GM10266 (cell line): ENCODE measurements at regions not wholly inside any gene's neighbourhood (a gene's known extent, or its start where the extent isn't known, plus 50 kb on each side); places are given as distances from the start of the nearest gene placed in this dataset.
A peak's percentile ranks its signal among the peaks of the same experiment; 100 is the strongest.
"Not testable (repeated sequence)": the region's sequence is repeated elsewhere in the genome, so short reads cannot be mapped to it uniquely, and the experiment has no call there.

Source experiments
- DNase-seq: peaks from one replicate; pipeline ENCODE4 v3.0.0; 2012; ENCODE audit errors: extremely low spot score
- TF ChIP-seq, protein P1 (sequence below): IDR thresholded peaks from 2 replicates; pipeline ENCODE4 v1.5.1; 2012; ENCODE audit warnings: mild to moderate bottlenecking, low read depth; ENCODE audit not compliant: control insufficient read depth, insufficient read depth; ENCODE audit errors: missing control alignments

DNA sequence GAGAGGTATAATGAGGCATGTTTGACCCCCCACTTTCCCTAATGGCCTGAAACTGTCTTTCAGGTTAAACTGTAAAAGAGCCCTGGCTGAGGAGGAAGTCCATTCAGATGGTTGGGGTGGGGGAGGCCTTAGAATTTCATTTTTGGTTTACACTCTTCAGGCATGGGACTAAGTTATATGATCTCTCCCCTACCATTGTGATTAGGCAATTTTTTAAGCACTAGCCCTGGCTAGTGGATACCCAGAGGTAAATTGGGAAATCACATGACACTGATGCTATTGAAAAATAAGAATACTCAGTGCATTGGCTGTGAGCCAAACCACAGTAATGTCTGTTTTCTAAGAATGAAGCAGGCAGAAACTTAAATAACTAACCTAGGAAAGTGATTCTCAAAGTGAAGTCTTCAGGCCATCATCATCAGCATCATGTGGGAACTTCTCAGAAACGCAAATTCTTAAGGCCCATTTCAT, 149.7 kb downstream of the RRAGB start:
- TF ChIP-seq, protein P1, sequence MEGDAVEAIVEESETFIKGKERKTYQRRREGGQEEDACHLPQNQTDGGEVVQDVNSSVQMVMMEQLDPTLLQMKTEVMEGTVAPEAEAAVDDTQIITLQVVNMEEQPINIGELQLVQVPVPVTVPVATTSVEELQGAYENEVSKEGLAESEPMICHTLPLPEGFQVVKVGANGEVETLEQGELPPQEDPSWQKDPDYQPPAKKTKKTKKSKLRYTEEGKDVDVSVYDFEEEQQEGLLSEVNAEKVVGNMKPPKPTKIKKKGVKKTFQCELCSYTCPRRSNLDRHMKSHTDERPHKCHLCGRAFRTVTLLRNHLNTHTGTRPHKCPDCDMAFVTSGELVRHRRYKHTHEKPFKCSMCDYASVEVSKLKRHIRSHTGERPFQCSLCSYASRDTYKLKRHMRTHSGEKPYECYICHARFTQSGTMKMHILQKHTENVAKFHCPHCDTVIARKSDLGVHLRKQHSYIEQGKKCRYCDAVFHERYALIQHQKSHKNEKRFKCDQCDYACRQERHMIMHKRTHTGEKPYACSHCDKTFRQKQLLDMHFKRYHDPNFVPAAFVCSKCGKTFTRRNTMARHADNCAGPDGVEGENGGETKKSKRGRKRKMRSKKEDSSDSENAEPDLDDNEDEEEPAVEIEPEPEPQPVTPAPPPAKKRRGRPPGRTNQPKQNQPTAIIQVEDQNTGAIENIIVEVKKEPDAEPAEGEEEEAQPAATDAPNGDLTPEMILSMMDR = no peak
- DNase-seq = peak; percentile 7

DNA sequence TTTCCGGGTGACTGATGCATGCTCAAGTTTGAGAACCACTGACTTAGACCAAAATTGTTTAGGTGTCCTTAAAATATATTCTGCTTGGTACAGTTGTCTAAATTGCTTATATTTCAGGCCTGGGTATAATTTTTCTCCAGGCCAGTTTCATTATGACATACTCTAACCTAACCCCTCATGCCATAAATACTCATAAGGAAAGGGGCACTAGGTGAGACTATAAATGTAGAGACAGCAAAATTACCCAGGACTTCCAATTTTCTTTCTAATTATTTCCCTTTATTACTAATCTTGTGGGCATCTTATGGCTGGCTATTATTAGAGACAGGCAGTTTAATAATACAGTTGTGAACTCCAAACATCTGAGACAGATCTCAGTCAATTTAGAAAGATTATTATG, 150.2 kb downstream of the RRAGB start:
- TF ChIP-seq, protein P1 = no peak
- no peak for DNase-seq

DNA sequence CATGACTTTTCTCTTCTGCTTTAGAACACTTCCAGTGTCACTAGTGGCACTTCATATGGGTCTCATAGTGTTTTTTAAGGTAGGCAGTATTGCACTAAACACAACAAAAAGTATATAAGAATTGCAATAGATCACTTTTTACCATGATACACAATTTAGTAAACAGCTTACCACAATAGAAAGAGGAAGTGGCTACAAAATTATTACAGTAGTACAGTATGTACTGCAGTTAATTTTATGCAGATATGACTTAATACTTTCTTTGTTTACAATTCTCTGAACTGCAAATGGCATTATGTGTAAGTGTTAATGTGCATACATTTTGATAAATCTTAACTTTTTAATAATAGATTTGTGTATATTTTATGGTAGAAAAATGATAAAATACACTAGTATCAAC, 157.3 kb downstream of the RRAGB start:
- DNase-seq = no peak
- TF ChIP-seq, protein P1 = no peak

DNA sequence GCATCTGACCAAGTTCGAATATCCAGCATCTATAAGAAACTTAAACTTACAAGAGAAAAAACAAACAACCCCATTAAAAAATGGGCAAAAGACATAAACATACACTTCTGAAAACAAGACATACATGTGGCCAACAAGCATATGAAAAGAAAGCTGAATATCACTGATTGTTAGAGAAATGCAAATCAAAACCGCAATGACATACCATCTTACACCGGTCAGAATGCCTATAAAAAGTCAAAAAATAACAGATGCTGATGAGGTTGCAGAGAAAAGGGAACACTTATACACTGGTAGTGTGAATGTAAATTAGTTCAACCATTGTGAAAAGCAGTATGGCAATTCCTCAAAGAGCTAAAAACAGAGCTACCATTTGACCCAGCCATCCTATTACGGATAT, 166.0 kb downstream of the RRAGB start:
- not testable (repeated sequence) for DNase-seq

DNA sequence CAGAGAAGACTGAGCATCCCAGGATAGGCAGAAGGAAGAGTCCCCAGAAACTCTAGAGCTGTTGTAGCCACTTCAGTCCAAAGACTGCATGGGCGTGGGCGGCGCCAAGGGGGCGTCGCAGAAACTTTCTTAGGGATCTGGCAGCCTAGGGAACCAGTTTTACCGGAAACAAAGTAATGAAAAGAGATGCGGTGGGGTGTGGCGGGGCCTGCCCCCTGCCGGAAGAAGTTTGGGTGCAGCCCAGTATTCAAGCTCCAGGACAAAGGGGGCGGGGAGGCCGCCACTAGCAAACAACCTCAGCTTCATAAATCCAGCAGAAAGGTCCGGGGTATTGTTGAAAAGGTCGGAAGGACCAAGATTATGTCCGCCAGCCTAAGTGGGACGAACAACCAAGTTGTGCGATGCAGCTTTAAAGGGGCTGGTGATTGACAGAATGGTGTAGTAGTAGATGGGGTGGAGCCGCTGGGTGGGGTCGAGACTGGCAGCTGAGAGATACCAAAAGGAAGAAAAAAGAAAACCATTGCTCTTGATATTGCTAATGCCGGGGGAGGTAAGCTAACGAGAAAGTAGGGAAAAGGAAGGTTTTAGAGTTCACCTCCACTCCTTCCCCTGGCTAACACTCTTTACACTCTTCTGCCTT, 190.5 kb downstream of the RRAGB start:
- peak; percentile 42 for DNase-seq
- TF ChIP-seq, protein P1 = peak; percentile 42

DNA sequence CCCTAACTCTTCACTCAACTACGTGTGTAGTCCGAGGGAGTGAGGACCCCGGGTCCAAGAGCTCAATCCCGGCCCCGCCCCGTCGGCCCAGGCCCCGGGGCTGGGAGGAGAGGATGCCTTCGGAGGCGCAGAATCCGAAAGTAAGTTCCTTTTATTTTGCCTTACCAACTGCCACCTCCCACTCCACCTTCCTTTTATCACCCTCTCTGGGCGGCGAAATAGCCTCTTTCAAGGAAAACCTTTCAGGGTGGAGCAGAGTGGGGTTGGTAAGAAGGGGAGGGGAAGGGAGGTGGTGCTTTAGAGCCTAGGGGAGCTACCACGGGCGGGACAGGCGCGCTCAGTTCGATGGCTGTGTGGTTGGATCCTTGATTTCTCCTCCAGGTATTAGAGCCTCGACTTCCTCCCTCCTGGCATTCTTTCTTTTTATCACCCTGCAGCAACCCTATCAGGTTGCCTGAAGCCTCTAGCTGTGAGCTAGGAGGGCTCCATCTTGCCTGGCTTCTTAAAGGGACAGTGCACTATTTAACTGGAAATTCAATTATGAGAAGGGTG, 191.2 kb downstream of the RRAGB start:
- TF ChIP-seq, protein P1 = no peak
- peak; percentile 6 for DNase-seq

DNA sequence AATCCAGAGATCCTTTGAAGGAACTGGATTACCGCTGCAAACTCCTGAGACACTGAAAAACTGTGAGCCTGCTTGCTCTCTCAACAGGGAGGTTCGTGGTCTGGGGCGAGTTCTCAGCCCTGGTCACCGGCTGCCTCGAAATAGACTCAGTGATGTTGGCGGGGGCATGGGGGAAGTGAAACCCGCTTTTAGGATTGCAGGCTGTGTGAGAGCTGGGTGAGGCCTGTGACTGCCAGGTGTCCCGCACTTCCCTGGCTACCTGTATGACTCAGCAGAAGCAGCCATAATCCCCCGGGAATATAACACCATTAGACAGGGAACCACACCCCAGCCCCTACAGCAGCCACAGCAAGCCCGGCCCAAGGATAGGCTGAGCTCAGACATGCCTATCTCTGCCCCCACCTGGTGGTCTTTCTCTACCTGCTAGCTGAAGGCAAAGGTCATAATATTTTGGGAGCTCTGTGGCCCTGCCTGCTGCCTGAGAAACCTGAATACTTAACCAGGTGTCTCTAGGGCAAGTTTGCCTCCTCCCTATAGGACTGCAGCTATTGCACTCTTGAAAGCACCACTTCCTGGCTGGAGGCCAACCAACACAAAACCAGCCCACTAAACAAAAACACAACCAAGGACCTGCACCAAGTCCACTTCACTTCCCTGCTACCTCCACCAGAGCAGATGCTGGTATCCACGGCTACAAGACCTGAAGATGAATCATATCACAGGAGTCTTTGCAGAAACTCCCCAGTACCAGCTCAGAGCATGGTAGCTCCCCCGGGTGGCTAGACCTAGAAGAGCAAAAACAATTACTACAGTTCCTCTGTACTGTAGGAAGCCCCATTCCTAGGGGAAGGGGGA, 202.0 kb downstream of the RRAGB start:
- TF ChIP-seq, protein P1 = peak; percentile 11
- DNase-seq = peak; percentile 32
